IMR-90 (cell line): ENCODE measurements at regions not wholly inside any gene's neighbourhood (a gene's known extent, or its start where the extent isn't known, plus 50 kb on each side); places are given as distances from the start of the nearest gene placed in this dataset.

ENCODE experiments used
- MAFK ChIP-seq: IDR thresholded peaks from 2 replicates; pipeline ENCODE4 v1.6.1; 2012; ENCODE audit warnings: low read depth, low read length, improper control_type of control experiment
- POLR2A ChIP-seq: IDR thresholded peaks from 2 replicates; pipeline ENCODE4 v1.6.1; 2012; ENCODE audit warnings: mild to moderate bottlenecking, low read depth, low read length
- TF ChIP-seq, protein P1 (sequence below): conservative IDR thresholded peaks from 2 replicates; pipeline ENCODE4 v1.5.1; 2012; ENCODE audit warnings: mild to moderate bottlenecking, low read depth, low read length, improper control_type of control experiment
- TF ChIP-seq, protein P2 (sequence below): fragments of 150-350 bp; IDR thresholded peaks from 2 replicates; pipeline ENCODE4 v1.6.1; 2016; ENCODE audit warnings: low read depth, mild to moderate bottlenecking, low read length, moderate library complexity, borderline replicate concordance

DNA sequence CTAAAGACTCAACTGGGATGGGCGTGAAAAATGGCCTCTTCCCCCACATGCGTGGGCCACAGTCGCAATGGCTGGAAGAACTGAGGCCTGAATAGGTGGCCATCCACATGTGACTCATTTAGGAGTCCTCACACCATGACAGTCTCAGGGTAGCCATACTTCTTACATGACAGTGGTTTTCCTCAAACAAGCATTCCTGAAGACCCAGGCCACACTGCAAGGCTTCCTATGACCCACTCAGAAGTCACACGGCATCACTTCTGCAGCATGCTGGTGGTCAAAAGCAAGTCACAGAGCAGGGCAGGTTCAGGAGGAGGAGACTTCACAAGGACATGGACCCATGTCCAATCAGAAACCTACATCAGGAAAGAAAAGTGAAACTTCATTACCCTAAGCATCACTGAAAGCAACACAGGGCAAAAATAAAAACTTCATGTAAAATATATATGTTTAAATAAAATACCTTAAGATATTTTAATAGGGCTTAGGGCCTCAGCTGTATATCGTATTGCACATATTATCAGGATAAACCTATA is 257.1 kb downstream of the OPA1 start:
- no peak for TF ChIP-seq POLR2A
- TF ChIP-seq, protein P1, sequence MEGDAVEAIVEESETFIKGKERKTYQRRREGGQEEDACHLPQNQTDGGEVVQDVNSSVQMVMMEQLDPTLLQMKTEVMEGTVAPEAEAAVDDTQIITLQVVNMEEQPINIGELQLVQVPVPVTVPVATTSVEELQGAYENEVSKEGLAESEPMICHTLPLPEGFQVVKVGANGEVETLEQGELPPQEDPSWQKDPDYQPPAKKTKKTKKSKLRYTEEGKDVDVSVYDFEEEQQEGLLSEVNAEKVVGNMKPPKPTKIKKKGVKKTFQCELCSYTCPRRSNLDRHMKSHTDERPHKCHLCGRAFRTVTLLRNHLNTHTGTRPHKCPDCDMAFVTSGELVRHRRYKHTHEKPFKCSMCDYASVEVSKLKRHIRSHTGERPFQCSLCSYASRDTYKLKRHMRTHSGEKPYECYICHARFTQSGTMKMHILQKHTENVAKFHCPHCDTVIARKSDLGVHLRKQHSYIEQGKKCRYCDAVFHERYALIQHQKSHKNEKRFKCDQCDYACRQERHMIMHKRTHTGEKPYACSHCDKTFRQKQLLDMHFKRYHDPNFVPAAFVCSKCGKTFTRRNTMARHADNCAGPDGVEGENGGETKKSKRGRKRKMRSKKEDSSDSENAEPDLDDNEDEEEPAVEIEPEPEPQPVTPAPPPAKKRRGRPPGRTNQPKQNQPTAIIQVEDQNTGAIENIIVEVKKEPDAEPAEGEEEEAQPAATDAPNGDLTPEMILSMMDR = no peak
- no peak for TF ChIP-seq MAFK
- TF ChIP-seq, protein P2, sequence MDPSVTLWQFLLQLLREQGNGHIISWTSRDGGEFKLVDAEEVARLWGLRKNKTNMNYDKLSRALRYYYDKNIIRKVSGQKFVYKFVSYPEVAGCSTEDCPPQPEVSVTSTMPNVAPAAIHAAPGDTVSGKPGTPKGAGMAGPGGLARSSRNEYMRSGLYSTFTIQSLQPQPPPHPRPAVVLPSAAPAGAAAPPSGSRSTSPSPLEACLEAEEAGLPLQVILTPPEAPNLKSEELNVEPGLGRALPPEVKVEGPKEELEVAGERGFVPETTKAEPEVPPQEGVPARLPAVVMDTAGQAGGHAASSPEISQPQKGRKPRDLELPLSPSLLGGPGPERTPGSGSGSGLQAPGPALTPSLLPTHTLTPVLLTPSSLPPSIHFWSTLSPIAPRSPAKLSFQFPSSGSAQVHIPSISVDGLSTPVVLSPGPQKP = no peak
